Progenitor cell of endocrine pancreas (in vitro differentiated cells): ENCODE measurements at regions not wholly inside any gene's neighbourhood (a gene's known extent, or its start where the extent isn't known, plus 50 kb on each side); places are given as distances from the start of the nearest gene placed in this dataset.

ENCODE experiments used
- DNase-seq: peaks from one replicate; pipeline ENCODE4 v3.0.0; 2021; ENCODE audit warnings: low spot score; ENCODE audit not compliant: unreplicated experiment
- H3K27ac Mint-ChIP-seq: 2 replicates; pipeline ENCODE4 v1.8.0; 2021; ENCODE audit warnings: mild to moderate bottlenecking, moderate library complexity, mixed read lengths
- H3K27me3 Mint-ChIP-seq: 2 replicates; pipeline ENCODE4 v1.8.0; 2021; ENCODE audit warnings: mixed read lengths
- H3K36me3 Mint-ChIP-seq: 2 replicates; pipeline ENCODE4 v1.8.0; 2022; ENCODE audit warnings: mixed read lengths; ENCODE audit not compliant: insufficient read depth
- H3K4me1 Mint-ChIP-seq: 2 replicates; pipeline ENCODE4 v1.8.0; 2021; ENCODE audit warnings: low read depth, mixed read lengths
- H3K4me3 Mint-ChIP-seq: 2 replicates; pipeline ENCODE4 v1.8.0; 2021; ENCODE audit warnings: low read depth, mild to moderate bottlenecking, moderate library complexity, mixed read lengths
- H3K9me3 Mint-ChIP-seq: 2 replicates; pipeline ENCODE4 v1.8.0; 2021; ENCODE audit warnings: low read depth, mixed read lengths
- TF ChIP-seq, protein P1 (sequence below): fragments of 200-600 bp; sonication (generic); IDR thresholded peaks from one replicate; pipeline ENCODE4 v1.5.0; 2021; ENCODE audit warnings: antibody characterized with exemption, mild to moderate bottlenecking; ENCODE audit not compliant: unreplicated experiment

DNA sequence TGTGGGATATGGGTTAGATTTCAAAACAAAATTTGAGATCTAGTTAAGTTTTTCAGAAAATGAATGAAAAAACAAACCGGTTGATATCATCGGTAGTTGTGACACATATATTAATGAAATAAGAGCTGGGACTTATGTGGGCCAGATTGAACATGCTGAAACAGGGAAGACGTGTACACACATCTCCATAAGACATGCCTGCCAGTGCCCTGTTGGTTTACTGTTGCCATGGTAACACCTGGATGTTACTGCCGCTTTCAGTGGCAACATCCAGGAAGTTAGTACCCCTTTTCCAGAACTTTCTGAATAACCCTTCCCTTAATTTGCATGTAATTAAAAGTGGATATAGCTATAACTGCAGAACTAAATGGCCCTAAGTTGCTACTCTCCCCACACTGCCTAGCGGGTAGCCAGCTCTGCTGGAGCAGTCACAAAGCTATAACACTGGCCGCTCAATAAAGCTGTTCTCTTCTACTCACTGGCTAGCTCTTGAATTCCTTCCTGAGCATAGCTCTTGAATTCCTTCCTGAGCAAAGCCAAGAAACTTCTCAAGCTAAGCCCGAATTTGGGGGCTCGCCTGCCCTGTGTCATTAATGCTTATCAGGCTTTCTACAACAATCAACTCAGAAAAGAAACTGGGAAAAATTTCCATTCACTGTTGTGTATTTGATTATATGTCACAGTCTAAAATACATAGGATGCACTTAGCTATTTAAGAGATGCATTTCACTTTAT is 776.3 kb upstream of the CDH7 start:
- no peaks in the 10 kb centered on the region for H3K4me1 Mint-ChIP-seq
- no peak overlapping the region for H3K27ac Mint-ChIP-seq
- no peaks in the 10 kb centered on the region for H3K27me3 Mint-ChIP-seq
- no peak for DNase-seq
- TF ChIP-seq, protein P1, sequence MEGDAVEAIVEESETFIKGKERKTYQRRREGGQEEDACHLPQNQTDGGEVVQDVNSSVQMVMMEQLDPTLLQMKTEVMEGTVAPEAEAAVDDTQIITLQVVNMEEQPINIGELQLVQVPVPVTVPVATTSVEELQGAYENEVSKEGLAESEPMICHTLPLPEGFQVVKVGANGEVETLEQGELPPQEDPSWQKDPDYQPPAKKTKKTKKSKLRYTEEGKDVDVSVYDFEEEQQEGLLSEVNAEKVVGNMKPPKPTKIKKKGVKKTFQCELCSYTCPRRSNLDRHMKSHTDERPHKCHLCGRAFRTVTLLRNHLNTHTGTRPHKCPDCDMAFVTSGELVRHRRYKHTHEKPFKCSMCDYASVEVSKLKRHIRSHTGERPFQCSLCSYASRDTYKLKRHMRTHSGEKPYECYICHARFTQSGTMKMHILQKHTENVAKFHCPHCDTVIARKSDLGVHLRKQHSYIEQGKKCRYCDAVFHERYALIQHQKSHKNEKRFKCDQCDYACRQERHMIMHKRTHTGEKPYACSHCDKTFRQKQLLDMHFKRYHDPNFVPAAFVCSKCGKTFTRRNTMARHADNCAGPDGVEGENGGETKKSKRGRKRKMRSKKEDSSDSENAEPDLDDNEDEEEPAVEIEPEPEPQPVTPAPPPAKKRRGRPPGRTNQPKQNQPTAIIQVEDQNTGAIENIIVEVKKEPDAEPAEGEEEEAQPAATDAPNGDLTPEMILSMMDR = no peak
- H3K4me3 Mint-ChIP-seq = no peak overlapping the region
- H3K36me3 Mint-ChIP-seq = no peaks in the 10 kb centered on the region
- H3K9me3 Mint-ChIP-seq = no peaks in the 10 kb centered on the region

DNA sequence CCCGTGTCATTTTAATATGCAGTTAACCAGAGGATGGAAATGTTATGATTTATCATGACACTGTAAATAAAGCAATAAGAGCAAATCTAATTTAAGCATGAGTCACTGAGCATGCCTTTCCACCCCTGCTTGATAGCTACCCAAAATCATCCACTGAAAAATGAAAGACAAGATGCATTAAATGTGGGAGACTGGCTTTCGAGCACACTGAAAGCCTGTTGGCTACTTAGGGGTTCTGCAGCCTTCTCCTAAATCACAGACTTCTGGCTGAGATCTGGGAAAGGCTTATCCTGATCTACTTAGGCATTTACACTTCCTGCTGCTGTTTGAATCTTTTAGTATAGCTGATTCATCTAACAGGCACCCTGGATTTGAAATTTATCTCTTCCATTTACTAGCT is 778.3 kb upstream of the CDH7 start:
- no peaks in the 10 kb centered on the region for H3K27me3 Mint-ChIP-seq
- no peak overlapping the region for H3K27ac Mint-ChIP-seq
- H3K9me3 Mint-ChIP-seq = no peaks in the 10 kb centered on the region
- DNase-seq = no peak
- no peaks in the 10 kb centered on the region for H3K36me3 Mint-ChIP-seq
- H3K4me3 Mint-ChIP-seq = no peak overlapping the region
- no peaks in the 10 kb centered on the region for H3K4me1 Mint-ChIP-seq
- TF ChIP-seq, protein P1 = no peak

DNA sequence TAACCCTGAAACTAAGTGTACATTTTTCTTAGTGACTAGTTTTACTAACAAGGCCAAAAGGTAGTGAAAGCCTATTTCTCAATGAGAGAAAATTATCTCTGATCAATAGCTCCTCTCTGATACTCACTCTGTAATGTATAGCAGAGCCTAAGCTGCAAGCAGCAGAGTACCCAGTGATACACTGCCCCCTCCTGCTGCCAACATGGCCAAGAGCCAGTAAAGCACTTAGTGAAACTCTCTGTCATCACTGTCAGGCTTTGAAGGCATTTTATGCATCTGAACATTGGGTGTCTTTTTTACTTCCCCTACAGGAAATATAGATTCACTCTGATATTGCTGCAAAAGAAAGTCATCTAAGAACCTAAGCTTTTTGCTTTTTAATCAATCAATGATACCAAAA is 784.1 kb upstream of the CDH7 start:
- Mint-ChIP-seq H3K27me3 (no peaks in the 10 kb centered on the region), H3K27ac (peak overlapping the region; percentile 22), H3K4me3 (no peak overlapping the region), H3K9me3 (peaks cover 3% of the 10 kb centered on the region), H3K4me1 (peaks cover 5% of the 10 kb centered on the region), H3K36me3 (no peaks in the 10 kb centered on the region)
- TF ChIP-seq, protein P1 = peak; percentile 27
- DNase-seq = no peak

DNA sequence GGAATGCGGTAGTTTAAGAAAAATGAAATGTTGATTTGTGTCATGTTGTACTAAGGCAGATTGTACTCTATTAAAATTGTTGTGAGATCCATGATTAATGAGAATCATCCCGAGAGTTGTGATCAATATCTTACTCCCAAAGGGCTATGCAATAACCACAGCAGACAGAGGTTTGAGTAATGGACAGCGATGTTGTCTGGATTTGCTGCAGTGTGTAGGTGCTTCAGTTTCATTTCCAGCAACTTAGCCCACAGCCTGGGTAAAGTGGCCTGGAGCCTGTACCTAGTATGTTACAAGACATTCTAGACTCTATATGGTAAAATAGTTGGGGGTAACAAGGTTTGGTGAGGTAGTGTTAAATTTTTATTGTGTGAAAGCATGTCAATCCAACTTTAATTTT is 794.3 kb upstream of the CDH7 start:
- no peaks in the 10 kb centered on the region for H3K9me3 Mint-ChIP-seq
- DNase-seq = no peak
- no peaks in the 10 kb centered on the region for H3K36me3 Mint-ChIP-seq
- H3K27ac Mint-ChIP-seq = no peak overlapping the region
- no peaks in the 10 kb centered on the region for H3K4me1 Mint-ChIP-seq
- H3K4me3 Mint-ChIP-seq = no peak overlapping the region
- TF ChIP-seq, protein P1 = no peak
- no peaks in the 10 kb centered on the region for H3K27me3 Mint-ChIP-seq

DNA sequence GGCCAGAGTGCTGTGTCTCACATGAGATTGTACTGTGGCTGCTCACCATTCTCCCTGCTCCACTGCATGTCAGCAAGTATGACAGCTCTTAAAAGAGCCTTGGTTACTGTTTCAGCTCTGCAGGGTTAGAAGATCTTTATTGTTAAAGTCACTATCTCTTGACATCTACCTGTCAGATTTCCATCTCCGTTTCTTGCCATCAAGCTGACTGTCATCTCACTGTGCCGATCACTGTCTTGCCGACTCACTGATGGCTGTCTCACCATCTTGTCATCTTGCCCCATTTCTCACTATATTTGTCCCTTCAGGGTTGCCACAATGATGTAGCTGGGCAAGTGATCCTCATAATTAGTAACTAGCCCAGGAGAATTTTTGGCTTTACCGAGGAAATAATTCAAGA is 800.9 kb upstream of the CDH7 start:
- no peak for DNase-seq
- no peaks in the 10 kb centered on the region for H3K4me1 Mint-ChIP-seq
- no peak overlapping the region for H3K4me3 Mint-ChIP-seq
- no peaks in the 10 kb centered on the region for H3K27me3 Mint-ChIP-seq
- H3K9me3 Mint-ChIP-seq = peaks cover 27% of the 10 kb centered on the region
- TF ChIP-seq, protein P1 = no peak
- H3K27ac Mint-ChIP-seq = no peak overlapping the region
- peaks cover 6% of the 10 kb centered on the region for H3K36me3 Mint-ChIP-seq
